ENCODE measurements at regions not wholly inside any gene's neighbourhood (a gene's known extent, or its start where the extent isn't known, plus 50 kb on each side); places are given as distances from the start of the nearest gene placed in this dataset.

DNA sequence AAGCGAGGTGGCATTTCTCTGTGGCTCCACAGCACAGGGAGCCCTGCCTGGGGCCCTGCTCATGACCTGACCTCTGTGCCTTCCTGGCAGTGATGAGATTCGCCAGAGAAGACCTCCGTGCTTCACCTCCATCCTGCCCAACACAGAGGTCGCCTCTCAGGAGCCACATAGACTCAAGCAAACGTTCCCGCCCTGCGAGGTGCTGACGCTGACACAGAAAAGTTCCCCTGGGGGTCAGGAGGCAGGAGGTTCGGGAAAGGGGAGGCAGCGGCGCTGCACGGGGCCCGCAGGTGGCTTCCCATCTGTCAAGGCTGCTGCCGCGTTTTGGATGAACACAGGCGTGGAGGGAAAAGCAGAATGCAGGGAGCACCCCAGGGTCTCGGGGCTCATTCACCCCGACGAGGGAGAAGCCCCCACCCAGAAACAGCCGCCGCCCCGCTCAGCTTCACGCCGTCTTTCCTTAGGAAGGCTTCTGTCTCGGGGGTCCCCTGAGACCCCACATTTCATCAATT, 579.6 kb upstream of the SALL3 start:
- DNase-seq: no peak

DNA sequence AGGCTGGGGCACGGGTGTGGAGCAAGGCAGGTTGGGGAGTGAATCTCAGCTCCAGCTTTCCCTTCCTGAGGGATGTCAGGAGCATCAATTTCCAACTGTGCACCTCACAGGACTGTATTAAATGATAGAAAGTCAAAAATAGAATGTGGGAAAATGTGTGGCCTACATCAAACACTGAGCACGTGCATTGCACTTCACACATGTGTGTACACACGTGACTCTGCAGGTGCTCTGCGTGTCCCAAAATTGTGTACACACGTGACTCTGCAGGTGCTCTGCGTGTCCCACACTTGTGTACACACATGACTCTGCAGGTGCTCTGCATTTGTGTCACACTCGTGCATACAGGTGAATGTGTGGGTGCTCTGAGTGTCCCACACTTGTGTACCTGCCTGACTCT, 577.2 kb upstream of the SALL3 start:
- DNase-seq: no peak

DNA sequence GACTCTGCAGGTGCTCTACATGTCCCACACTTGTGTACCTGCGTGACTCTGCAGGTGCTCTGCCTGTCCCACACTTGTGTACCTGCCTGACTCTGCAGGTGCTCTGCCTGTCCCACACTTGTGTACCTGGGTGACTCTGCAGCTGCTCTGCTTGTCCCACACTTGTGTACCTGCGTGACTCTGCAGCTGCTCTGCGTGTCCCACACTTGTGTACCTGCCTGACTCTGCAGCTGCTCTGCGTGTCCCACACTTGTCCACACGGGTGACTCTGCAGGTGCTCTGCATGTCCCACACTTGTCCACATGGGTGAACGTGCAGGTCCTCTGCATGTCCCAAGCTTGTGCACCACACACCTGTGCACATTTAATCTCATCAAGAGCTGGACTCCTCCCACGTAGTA, 576.7 kb upstream of the SALL3 start:
- DNase-seq: no peak

DNA sequence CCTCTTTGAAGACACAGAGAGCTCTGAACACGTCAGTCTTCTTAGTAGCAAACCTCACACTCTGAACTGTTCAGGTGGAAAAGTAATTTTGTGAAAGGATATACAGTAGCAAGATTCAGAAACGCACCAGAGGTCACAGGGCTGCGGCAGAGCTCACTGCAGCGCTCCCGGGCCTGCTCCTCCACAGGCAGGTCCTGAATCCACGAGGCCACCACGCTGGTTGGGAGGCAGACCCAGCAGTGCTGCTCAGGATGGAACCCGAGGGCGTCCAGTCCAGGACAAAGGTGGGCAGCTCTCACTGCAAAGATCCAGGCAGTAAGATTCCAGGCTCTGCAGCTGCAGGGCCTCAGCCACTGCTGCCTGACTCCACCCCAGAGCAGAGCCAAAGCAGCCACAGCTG, 576.2 kb upstream of the SALL3 start:
- DNase-seq: no peak

DNA sequence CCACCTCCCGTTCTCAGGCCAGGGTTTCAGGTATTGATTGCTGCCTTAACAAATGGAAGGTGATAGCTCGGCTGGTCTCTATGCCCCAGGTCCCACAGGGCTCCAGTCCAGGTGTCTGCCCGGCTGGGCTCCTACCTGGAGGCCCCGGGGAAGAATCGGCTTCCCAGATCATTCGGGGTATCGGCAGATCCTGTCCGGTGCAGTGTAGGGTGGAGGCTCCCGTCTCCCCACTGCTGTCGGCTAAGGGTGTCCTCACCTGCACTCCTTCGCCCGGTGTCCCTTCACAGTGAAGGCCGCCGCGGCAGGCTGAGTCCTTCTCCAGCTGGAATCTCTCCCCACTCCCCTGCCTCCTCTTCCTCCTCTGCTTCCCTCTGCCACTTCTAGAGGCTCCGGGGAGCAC, 573.9 kb upstream of the SALL3 start:
- DNase-seq: no peak

DNA sequence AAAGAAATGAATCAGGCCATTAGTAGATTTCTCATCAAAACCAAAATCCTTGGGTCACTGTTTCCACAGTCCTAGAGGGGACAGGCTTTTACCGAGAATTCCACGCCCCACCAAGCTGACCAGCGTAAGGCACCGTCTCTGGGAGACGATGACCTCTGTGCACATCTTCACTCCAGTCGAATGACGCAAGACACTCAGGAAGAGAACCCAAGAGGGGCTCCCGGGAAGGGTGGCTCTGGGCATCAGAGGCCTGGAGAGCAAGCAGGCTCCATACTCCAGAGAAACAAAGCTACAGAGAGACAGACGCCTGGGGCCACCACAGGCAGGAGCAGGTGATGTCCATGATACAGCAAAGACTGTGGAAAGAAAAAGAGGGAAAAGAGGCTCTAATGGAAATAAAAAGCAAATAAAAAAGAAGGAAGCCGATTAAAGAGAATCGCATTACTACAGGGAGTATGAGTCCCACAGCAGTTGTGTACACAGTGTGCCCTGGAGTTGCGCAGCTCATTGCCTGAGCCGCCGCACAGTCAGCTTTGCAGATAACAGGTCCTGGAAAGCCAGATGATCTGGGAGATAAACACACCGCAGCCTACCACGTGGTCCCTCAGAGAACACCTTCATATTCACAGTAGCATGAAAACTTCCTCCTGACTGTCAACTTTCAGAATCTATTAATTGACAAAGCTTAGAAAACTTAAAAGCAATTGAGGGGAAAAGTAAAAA, 572.7 kb upstream of the SALL3 start:
- no peak for DNase-seq

DNA sequence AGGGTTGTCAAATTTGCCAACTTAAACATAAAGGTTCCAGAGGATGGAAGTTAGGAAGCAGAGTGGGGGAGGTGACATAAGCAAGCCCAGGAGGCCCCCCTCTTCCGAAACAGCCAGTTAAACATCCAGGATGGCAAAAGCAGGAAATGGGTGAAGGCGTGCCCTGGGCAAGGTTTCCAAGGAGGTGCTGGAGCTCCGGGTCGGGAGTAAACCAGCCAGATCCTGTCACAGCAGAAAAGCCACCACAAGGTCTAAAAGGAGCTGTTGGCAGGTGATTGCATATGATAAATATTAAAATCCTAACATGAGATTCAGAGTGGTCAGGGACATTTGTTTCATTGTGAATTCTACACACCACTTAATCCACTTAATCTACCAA, 572.2 kb upstream of the SALL3 start:
- no peak for DNase-seq

DNA sequence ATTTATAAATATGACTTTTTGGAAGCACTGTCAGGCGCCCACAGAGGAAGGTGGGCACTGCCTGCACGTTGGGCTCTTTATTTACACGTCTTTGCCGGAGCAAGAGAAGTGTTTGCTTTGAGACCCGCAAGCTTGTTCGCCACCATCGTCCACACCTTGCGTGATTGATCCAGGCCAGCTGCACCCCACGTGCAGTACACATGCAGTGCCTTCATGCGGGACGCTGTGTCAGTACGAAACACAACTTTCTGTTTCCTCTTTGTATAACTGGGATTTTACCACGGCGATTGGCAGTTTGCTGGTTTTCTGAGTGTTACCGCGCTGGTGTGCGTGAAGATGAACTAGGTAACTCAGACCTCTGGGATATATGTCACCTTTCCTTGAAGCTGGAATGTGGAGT, 571.0 kb upstream of the SALL3 start:
- DNase-seq: no peak

DNA sequence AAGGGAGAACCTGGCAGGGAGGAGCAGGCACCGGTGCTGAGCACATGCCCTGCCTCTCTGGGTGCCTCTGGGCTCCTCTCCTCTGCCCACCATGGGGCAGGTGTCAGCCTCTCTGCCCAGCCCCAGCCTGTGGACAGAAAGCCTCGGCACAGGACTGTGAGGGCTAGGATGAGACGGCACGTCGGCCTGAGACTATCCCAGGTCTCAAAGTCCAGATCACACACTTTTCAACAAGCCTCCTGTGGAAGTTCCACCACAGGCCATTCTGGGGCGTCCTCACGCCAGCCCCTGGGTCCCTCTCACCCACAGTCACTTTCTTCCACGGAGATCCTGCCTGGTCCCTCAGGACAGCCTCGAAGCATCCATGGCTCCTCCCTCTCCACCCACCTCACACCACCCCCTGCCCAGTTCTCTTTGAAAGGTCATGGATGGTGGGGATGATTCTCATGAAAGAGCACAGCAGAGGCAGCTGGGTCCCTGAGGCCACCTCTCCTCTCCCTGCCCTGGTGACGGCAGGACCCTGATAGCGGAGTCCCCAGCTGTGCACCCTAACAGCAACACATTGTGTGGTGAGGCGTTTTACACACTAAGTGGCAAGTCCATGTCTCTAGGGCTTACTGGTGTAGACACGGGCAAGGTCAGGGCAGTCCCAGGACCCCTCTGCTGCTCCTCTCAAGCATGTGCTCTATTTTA, 569.4 kb upstream of the SALL3 start:
- no peak for DNase-seq

DNA sequence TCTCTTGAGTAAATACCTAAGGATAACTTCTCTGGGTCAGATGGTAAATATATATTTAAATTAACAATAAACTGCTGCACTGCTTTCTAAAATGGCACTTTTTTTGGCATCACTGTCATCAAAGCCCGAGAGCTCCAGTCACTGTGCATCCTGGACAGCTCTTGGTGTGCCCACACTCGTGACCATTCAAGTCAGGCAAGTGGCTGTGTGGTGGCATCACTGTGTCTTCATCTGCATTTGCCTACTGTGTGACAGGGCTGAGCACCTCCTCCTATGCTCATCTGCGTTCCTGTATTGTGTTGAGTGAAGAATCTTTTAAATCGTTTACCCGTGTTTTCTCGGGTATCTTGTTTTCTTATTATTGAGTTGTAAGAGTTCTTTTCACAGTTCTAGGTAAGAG, 568.1 kb upstream of the SALL3 start:
- no peak for DNase-seq

DNA sequence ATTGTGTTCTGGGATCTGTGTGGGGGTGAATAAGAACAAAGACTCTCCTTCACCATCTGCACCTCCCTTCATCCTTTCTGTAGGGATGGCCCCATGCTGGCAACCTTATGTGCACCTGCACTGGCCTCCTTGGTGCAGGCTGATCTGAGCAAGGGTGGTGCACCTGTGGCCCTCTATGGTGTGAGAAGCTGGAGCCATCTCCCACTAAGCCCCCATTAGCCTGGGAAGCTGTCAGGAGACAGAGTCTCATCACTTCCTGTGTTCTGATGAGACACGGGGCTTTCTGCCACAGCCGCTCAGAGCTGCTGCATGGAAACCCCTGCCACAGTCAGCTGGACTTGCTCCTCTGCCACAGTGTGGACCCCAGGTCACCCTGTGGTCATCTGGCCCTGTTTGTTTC, 565.3 kb upstream of the SALL3 start:
- no peak for DNase-seq

DNA sequence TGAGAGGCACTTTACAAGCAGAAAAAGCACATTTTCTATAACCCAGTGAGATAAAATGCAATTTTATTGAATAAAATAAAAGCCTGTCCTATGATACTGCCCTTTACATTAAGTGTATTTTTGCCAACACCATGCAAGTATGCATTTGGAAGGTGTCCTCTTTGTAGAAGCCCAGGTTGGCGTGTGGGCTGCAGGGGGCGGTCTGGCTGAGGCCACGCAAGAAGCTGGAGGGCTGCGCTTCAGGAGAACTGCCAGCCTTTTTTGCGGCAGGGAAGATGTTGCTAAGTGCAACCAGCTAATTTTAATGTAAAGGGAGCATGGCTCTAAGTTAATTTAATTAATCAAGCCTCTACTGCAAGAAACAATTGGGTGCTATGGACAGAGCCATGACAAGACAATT, 562.8 kb upstream of the SALL3 start:
- no peak for DNase-seq

DNA sequence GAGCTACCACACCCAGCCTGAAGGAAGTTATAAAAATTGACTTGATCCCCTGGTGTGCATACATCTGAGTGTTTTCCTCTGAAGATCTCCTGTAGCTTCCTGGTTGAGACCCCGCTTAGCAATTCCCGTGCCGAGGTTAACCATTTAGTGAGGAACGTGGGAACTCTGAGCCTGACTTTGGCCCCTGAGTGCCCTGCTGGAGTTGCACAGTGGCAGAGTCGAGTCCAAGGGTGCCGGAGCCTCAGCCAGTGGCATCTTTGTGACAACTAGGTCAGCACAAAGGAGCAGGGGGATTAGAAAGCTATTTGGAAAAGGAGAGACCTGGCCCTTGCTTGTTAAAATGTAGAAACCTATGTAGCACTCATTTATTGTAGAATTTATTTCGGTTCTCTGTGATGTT, 561.2 kb upstream of the SALL3 start:
- DNase-seq: no peak

DNA sequence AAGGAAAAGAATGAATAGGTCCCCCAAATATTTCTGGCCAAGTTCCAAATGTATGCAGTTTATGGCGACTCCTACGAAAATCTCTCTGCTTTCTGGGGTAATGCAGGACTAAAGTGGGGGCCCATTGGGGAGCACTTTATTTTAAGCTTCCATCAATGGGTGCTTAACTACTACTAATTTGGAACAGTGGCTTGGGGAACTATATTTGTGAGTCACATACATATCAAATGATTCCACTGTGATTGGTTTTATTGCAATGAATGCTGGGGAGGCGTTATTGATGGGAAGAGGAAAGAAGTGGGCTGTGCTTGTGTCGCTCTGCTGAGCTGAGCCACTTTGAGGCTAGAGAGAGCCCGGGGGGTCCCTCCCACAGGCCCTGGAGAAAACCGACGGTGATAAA, 560.4 kb upstream of the SALL3 start:
- no peak for DNase-seq

DNA sequence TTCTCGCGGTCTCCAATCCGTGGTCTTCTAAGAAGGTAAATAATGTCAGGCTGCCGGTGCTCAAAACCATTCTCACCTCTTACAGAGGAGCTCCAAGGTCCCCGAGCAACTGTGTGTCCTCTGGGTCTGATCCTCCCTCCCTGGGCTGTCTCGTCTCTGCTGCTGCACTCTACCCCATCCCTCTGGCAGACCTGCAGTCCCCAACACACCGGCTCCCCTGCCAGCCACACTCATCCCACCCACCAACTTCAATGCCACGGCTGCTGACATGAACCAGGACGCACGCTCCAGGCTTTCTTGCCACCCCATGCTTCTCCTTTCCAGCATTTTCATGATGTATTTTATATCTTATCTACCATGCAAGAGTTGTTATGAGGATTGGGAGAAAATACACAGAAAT, 559.5 kb upstream of the SALL3 start:
- DNase-seq: no peak

DNA sequence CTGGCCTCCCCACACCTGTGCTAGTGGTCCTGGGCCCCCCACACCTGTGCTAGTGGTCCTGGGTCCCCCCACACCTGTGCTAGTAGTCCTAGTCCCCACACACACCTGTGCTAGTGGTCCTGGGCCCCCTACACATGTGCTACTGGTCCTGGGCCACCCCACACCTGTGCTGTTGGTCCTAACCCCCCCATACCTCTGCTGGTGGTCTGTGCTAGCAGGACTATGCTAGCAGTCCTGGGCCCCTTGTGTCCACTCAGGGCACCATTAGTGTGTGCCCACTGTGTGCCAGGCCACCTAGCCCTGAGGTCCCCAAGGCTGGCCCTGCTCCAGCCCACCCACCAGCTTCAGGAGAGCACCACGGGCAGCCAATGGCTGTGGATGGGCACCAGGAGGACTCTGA, 558.2 kb upstream of the SALL3 start:
- no peak for DNase-seq

DNA sequence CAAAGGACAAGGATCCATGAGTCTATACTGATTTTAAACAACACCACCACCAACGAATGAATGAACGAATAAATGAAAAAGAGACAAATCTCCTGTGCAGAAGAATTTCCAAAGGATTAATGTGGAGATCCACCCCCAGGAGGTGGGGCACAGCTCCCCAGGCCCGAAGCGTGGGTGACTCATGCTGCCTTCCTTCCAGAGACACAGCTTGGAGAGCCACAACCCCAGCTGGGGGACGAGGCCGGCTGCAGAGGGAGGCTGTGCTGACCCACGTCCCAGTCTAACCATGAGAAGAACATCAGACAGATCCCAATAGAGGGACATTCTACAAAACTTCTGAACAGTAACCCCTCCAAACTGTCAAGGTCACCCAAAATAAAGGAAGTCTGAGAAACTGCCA, 557.3 kb upstream of the SALL3 start:
- no peak for DNase-seq

DNA sequence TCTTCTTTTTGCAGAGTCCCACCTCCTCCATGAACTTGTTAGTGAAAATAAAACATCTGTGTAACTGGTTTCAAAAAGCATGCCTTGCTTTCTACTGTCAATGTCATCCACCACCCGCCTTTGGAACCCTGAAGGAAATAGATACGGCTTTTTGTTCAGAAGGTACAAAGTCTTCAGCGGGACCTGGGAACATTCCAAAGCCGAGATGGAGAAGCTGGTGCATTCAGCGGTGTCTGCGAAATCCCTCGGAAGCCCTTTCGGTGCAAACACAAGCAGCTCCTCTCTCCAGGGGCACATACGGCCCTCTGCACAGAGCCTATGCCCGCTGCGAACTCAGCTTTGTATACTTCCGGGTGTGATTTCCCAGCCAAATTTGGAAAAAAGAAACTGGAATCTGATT, 555.8 kb upstream of the SALL3 start:
- no peak for DNase-seq

DNA sequence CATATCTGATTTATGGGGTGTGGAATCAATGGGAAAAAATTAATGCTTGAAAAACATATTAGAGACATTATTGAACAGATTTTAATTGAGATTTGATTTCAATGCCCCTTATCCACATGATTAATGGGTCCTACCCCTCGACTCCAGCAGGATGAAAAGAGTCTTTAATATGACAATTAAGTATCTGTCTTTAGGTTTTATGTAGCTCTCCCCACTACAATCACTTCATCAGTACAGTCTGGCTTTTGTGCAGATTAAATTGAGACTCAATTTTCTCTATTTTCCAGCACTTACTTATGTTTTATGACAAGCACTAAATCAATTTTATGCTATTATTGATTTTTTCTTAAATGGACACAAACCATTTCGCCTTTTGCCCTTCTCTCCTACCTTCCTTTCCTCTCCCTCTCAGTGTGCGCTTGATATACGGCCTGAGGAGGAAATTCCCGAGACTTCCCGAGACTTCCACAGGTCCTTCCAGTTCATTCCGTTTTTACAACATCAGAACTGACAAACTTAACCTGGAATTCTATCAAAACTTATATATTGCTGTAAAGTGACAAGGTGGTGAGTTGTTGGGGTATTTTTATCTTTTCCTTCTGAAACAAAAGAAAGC, 555.1 kb upstream of the SALL3 start:
- DNase-seq: no peak

DNA sequence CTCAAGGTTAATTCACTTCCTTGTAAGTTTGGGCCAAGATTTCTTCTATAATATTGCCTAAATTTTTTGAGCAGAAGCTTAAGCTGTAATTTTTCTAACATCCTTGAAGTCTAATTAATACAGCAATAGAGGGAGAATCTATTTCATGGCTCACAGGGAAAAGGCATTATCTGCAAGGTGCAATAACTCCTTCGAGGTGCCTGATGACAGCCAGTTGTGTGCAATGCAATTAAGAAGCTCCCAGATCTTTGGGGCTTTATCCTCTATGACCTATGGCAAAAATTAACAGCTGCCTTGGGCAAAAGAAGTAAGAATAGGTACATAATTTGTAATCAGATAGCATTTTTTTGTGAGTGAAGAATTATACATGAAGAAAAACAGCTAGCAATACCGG, 554.6 kb upstream of the SALL3 start:
- no peak for DNase-seq

DNA sequence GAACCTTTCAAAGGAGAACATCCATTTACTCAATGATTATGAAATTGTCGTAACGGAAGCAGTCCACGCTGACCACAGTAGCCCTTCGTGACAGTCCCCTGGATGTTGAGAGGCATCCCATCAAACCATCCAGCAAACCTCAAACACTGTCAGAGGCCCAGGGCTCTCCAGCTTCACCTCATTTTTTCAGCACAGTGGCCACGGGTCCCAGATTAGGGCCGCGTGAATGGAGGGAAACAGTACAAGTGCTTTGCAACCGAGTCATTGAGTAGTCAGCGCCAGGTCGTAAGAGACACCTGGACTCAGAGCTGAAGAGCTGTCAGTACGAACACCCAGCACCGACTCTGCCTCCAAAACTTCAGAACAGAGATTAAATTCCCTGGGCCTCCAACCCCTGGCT, 552.5 kb upstream of the SALL3 start:
- DNase-seq: no peak

DNA sequence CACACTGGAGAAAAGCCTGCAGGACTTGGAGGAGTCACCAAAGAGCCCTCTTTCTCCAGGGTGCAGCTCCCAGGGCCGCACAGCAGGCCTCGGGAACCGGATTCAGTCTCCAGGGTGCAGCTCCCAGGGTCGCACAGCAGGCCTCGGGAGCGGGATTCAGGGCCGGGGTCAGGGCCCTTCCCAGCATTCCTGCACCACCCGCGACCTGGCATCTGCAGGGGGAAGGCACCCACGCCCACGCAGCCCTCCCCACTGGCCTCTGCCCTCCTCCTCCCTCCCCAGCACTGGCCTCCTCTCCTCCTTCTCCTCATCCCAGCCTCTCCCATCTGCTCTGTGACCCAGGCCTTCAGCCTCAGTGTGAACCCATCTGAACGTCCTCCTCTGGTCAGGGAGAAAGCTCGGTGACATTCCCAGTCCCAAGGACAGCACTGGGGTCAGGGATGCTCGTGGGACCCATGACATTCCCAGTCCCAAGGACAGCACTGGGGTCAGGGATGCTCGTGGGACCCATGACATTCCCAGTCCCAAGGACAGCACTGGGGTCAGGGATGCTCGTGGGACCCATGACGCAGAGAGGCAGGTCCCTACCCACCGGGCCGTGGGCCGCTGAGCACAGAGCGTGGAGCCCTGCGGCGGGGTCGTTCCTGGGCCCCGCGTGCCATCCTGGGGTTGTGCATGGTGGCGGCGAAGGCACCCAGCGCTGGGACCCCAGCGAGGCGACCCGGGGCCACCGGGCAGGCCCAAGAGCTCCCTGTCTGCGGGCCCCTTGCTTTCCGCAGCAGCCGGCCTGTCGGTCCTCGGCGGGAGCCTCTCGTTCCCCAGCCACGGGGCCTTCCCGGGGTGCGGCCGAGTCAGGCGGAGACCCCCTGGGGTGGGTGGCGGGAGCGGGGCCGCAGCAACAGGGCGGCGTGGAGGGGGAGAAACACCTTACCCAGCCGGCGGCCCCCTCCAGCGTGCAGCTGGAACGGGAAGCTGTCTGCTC, 550.2 kb upstream of the SALL3 start:
- DNase-seq: no peak

DNA sequence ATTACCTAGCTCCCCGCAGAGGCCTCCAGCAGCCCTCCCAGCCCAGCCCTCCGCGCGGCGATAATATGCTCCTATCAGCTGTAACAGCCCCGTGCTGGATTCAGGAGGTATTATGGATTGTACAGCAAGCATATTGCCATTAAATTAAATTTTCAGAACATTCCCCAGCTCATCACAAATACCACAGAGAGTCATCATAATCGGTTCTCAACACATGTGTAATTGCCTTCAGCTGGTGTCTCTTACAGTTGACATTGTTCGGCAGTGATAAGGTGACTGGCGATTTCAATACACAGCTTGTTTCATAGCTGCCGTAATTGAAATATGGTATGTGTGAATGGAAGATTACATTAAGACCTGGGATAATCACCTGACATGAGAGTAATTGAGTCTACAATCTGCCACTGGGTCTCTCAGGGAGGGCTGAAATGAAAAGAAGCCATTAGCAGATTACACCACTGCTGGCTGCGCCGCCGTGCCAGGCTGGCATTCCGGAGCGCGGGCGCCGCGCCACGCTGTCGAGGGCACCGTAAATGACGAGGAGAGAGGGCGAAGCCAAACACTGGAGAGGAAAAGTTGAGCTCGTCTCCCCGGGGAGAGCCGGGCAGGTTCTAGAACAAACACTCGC, 549.4 kb upstream of the SALL3 start:
- no peak for DNase-seq

Data from CD4-positive, alpha-beta T cell treated with Interleukin-6 for 4 hours (primary cell).